ENCODE measurements at regions not wholly inside any gene's neighbourhood (a gene's known extent, or its start where the extent isn't known, plus 50 kb on each side); places are given as distances from the start of the nearest gene placed in this dataset.
A peak's percentile ranks its signal among the peaks of the same experiment; 100 is the strongest.

- ChIA-PET CTCF (interaction anchor here (2.2 kb wide), 1 partner anchor 40 kb away, joined by 5 read pairs; no protein-coding TSS in a partner anchor), POLR2A (no interaction called here)
- Histone ChIP-seq H3K4me1 (ENCODE audit: insufficient read depth, low read length) (no peaks in the 10 kb centered on the region), H3K36me3 (ENCODE audit: insufficient read depth, low read length) (no peaks in the 10 kb centered on the region), H3K27ac (ENCODE audit: low read depth, low read length) (no peak overlapping the region), H3K9me3 (ENCODE audit: low read length) (no peaks in the 10 kb centered on the region), H3K27me3 (ENCODE audit: insufficient read depth, low read length, poor library complexity, severe bottlenecking) (no peaks in the 10 kb centered on the region), H3K4me3 (ENCODE audit: low read length) (no peak overlapping the region)
- Mint-ChIP-seq H3K4me1 (peaks cover under 1 to 7% (median 4%) of the 10 kb centered on the region in 3 donors), H3K27ac (no peak overlapping the region), H3K36me3 (peaks cover 0 to 4% (median 0%) of the 10 kb centered on the region in 3 donors), H3K4me3 (no peak overlapping the region), H3K27me3 (peaks cover 5 to 7% of the 10 kb centered on the region in 2 donors), H3K9me3 (peaks cover 0 to 10% (median 2%) of the 10 kb centered on the region in 5 donors)
- DNase-seq: no peak
These were observed 177.4 kb upstream of the GLRA1 start for GRCh38 chr5:152102057-152102456.

GRCh38 chr5:152100462-152100861, 175.8 kb upstream of the GLRA1 start:
- H3K4me1 Mint-ChIP-seq: peaks cover 5 to 10% (median 8%) of the 10 kb centered on the region in 3 donors
- no peak overlapping the region for H3K27ac Mint-ChIP-seq
- no peak overlapping the region for H3K4me3 Mint-ChIP-seq
- H3K27me3 Mint-ChIP-seq: peaks cover 2 to 7% of the 10 kb centered on the region in 2 donors
- DNase-seq: no peak
- Histone ChIP-seq H3K36me3 (ENCODE audit: insufficient read depth, low read length) (no peaks in the 10 kb centered on the region), H3K4me1 (ENCODE audit: insufficient read depth, low read length) (no peaks in the 10 kb centered on the region), H3K27me3 (ENCODE audit: insufficient read depth, low read length, poor library complexity, severe bottlenecking) (no peaks in the 10 kb centered on the region), H3K4me3 (ENCODE audit: low read length) (no peak overlapping the region), H3K9me3 (ENCODE audit: low read length) (no peaks in the 10 kb centered on the region), H3K27ac (ENCODE audit: low read depth, low read length) (no peak overlapping the region)
- H3K36me3 Mint-ChIP-seq: peaks cover 0 to 4% (median 0%) of the 10 kb centered on the region in 3 donors
- ChIA-PET POLR2A (no interaction called here), CTCF (no interaction called here)
- peaks cover 0 to 10% (median 2%) of the 10 kb centered on the region in 5 donors for H3K9me3 Mint-ChIP-seq

- no peak for DNase-seq
- Histone ChIP-seq H3K4me3 (ENCODE audit: low read length) (no peak overlapping the region), H3K27me3 (ENCODE audit: insufficient read depth, low read length, poor library complexity, severe bottlenecking) (no peaks in the 10 kb centered on the region), H3K36me3 (ENCODE audit: insufficient read depth, low read length) (no peaks in the 10 kb centered on the region), H3K9me3 (ENCODE audit: low read length) (no peaks in the 10 kb centered on the region), H3K4me1 (ENCODE audit: insufficient read depth, low read length) (no peaks in the 10 kb centered on the region), H3K27ac (ENCODE audit: low read depth, low read length) (no peak overlapping the region)
- POLR2A ChIA-PET: no interaction called here
- H3K36me3 Mint-ChIP-seq: no peaks in the 10 kb centered on the region
- H3K4me3 Mint-ChIP-seq: peak overlapping the region in 1 of 7 donors; percentile 28
- peak overlapping the region in 2 of 8 donors; percentile 2 to 37 for H3K27ac Mint-ChIP-seq
- H3K27me3 Mint-ChIP-seq: peaks cover 0 to 7% of the 10 kb centered on the region in 2 donors
- CTCF ChIA-PET: no interaction called here
- H3K9me3 Mint-ChIP-seq: no peaks in the 10 kb centered on the region
- peaks cover 5 to 10% (median 8%) of the 10 kb centered on the region in 3 donors for H3K4me1 Mint-ChIP-seq
These were observed 172.5 kb upstream of the GLRA1 start for GRCh38 chr5:152097128-152097527.

- no peaks in the 10 kb centered on the region for H3K36me3 ChIP-seq (ENCODE audit: insufficient read depth, low read length)
- no peaks in the 10 kb centered on the region for H3K27me3 ChIP-seq (ENCODE audit: insufficient read depth, low read length, poor library complexity, severe bottlenecking)
- no peak overlapping the region for H3K27ac Mint-ChIP-seq
- POLR2A ChIA-PET: no interaction called here
- no peaks in the 10 kb centered on the region for H3K4me1 ChIP-seq (ENCODE audit: insufficient read depth, low read length)
- H3K4me3 Mint-ChIP-seq: no peak overlapping the region
- H3K4me3 ChIP-seq (ENCODE audit: low read length): no peak overlapping the region
- CTCF ChIA-PET: no interaction called here
- no peaks in the 10 kb centered on the region for H3K36me3 Mint-ChIP-seq
- H3K4me1 Mint-ChIP-seq: peaks cover 8 to 13% (median 10%) of the 10 kb centered on the region in 3 donors
- H3K9me3 ChIP-seq (ENCODE audit: low read length): no peaks in the 10 kb centered on the region
- peaks cover 0 to 2% of the 10 kb centered on the region in 2 donors for H3K27me3 Mint-ChIP-seq
- no peak overlapping the region for H3K27ac ChIP-seq (ENCODE audit: low read depth, low read length)
- H3K9me3 Mint-ChIP-seq: no peaks in the 10 kb centered on the region
- DNase-seq: no peak
These were observed 170.1 kb upstream of the GLRA1 start for GRCh38 chr5:152094716-152095115.

- ChIA-PET POLR2A (no interaction called here), CTCF (no interaction called here)
- H3K4me1 Mint-ChIP-seq: peaks cover 8 to 13% (median 10%) of the 10 kb centered on the region in 3 donors
- Histone ChIP-seq H3K36me3 (ENCODE audit: insufficient read depth, low read length) (no peaks in the 10 kb centered on the region), H3K4me1 (ENCODE audit: insufficient read depth, low read length) (no peaks in the 10 kb centered on the region), H3K4me3 (ENCODE audit: low read length) (no peak overlapping the region), H3K27me3 (ENCODE audit: insufficient read depth, low read length, poor library complexity, severe bottlenecking) (no peaks in the 10 kb centered on the region), H3K27ac (ENCODE audit: low read depth, low read length) (no peak overlapping the region), H3K9me3 (ENCODE audit: low read length) (no peaks in the 10 kb centered on the region)
- H3K4me3 Mint-ChIP-seq: no peak overlapping the region
- DNase-seq: no peak
- H3K36me3 Mint-ChIP-seq: no peaks in the 10 kb centered on the region
- no peak overlapping the region for H3K27ac Mint-ChIP-seq
- no peaks in the 10 kb centered on the region for H3K9me3 Mint-ChIP-seq
- H3K27me3 Mint-ChIP-seq: peaks cover 0 to 3% of the 10 kb centered on the region in 2 donors
These were observed 169.4 kb upstream of the GLRA1 start for GRCh38 chr5:152094060-152094459.

GRCh38 chr5:152092580-152092979, 167.9 kb upstream of the GLRA1 start:
- no peak for DNase-seq
- ChIA-PET CTCF (no interaction called here), POLR2A (no interaction called here)
- Histone ChIP-seq H3K27me3 (ENCODE audit: insufficient read depth, low read length, poor library complexity, severe bottlenecking) (no peaks in the 10 kb centered on the region), H3K4me3 (ENCODE audit: low read length) (no peak overlapping the region), H3K27ac (ENCODE audit: low read depth, low read length) (no peak overlapping the region), H3K4me1 (ENCODE audit: insufficient read depth, low read length) (no peaks in the 10 kb centered on the region), H3K36me3 (ENCODE audit: insufficient read depth, low read length) (no peaks in the 10 kb centered on the region), H3K9me3 (ENCODE audit: low read length) (no peaks in the 10 kb centered on the region)
- Mint-ChIP-seq H3K27ac (peak overlapping the region in 1 of 8 donors; percentile 2), H3K27me3 (peaks cover 0 to 3% of the 10 kb centered on the region in 2 donors), H3K4me3 (no peak overlapping the region), H3K4me1 (peaks cover 8 to 13% (median 8%) of the 10 kb centered on the region in 3 donors), H3K36me3 (no peaks in the 10 kb centered on the region), H3K9me3 (no peaks in the 10 kb centered on the region)

GRCh38 chr5:152089644-152090043, 165.0 kb upstream of the GLRA1 start:
- no peaks in the 10 kb centered on the region for H3K4me1 ChIP-seq (ENCODE audit: insufficient read depth, low read length)
- Mint-ChIP-seq H3K27ac (no peak overlapping the region), H3K9me3 (no peaks in the 10 kb centered on the region), H3K27me3 (peaks cover 4 to 10% of the 10 kb centered on the region in 2 donors), H3K36me3 (peaks cover 0 to 4% (median 0%) of the 10 kb centered on the region in 3 donors), H3K4me1 (peaks cover 0 to 5% (median 3%) of the 10 kb centered on the region in 3 donors), H3K4me3 (no peak overlapping the region)
- no peaks in the 10 kb centered on the region for H3K9me3 ChIP-seq (ENCODE audit: low read length)
- POLR2A ChIA-PET: no interaction called here
- no peaks in the 10 kb centered on the region for H3K36me3 ChIP-seq (ENCODE audit: insufficient read depth, low read length)
- no peak for DNase-seq
- H3K27ac ChIP-seq (ENCODE audit: low read depth, low read length): no peak overlapping the region
- CTCF ChIA-PET: no interaction called here
- H3K27me3 ChIP-seq (ENCODE audit: insufficient read depth, low read length, poor library complexity, severe bottlenecking): no peaks in the 10 kb centered on the region
- no peak overlapping the region for H3K4me3 ChIP-seq (ENCODE audit: low read length)

- peaks cover 0 to 4% (median 0%) of the 10 kb centered on the region in 3 donors for H3K36me3 Mint-ChIP-seq
- H3K4me3 ChIP-seq (ENCODE audit: low read length): no peak overlapping the region
- no peaks in the 10 kb centered on the region for H3K27me3 ChIP-seq (ENCODE audit: insufficient read depth, low read length, poor library complexity, severe bottlenecking)
- no peak overlapping the region for H3K27ac Mint-ChIP-seq
- CTCF ChIA-PET: no interaction called here
- POLR2A ChIA-PET: no interaction called here
- H3K4me1 Mint-ChIP-seq: peaks cover 0 to 5% (median 3%) of the 10 kb centered on the region in 3 donors
- H3K27me3 Mint-ChIP-seq: peaks cover 4 to 10% of the 10 kb centered on the region in 2 donors
- H3K36me3 ChIP-seq (ENCODE audit: insufficient read depth, low read length): no peaks in the 10 kb centered on the region
- DNase-seq: no peak
- H3K9me3 ChIP-seq (ENCODE audit: low read length): no peaks in the 10 kb centered on the region
- H3K4me3 Mint-ChIP-seq: no peak overlapping the region
- no peaks in the 10 kb centered on the region for H3K9me3 Mint-ChIP-seq
- no peaks in the 10 kb centered on the region for H3K4me1 ChIP-seq (ENCODE audit: insufficient read depth, low read length)
- no peak overlapping the region for H3K27ac ChIP-seq (ENCODE audit: low read depth, low read length)
These were observed 162.0 kb upstream of the GLRA1 start for GRCh38 chr5:152086668-152087067.

- DNase-seq: no peak
These were observed 159.8 kb upstream of the GLRA1 start for GRCh38 chr5:152084476-152084875.

More at GRCh38 chr5:152084476-152084875, 159.8 kb upstream of the GLRA1 start:
- no peak overlapping the region for H3K4me3 ChIP-seq (ENCODE audit: low read length)
- ChIA-PET CTCF (no interaction called here), POLR2A (no interaction called here)
- Mint-ChIP-seq H3K9me3 (no peaks in the 10 kb centered on the region), H3K36me3 (peaks cover 0 to 4% (median 0%) of the 10 kb centered on the region in 3 donors), H3K27ac (no peak overlapping the region), H3K4me3 (no peak overlapping the region), H3K4me1 (no peaks in the 10 kb centered on the region), H3K27me3 (peaks cover 4 to 8% of the 10 kb centered on the region in 2 donors)
- no peak overlapping the region for H3K27ac ChIP-seq (ENCODE audit: low read depth, low read length)
- H3K4me1 ChIP-seq (ENCODE audit: insufficient read depth, low read length): no peaks in the 10 kb centered on the region
- no peaks in the 10 kb centered on the region for H3K9me3 ChIP-seq (ENCODE audit: low read length)
- no peaks in the 10 kb centered on the region for H3K27me3 ChIP-seq (ENCODE audit: insufficient read depth, low read length, poor library complexity, severe bottlenecking)
- no peaks in the 10 kb centered on the region for H3K36me3 ChIP-seq (ENCODE audit: insufficient read depth, low read length)
